ENCODE measurements at regions not wholly inside any gene's neighbourhood (a gene's known extent, or its start where the extent isn't known, plus 50 kb on each side); places are given as distances from the start of the nearest gene placed in this dataset.

DNA sequence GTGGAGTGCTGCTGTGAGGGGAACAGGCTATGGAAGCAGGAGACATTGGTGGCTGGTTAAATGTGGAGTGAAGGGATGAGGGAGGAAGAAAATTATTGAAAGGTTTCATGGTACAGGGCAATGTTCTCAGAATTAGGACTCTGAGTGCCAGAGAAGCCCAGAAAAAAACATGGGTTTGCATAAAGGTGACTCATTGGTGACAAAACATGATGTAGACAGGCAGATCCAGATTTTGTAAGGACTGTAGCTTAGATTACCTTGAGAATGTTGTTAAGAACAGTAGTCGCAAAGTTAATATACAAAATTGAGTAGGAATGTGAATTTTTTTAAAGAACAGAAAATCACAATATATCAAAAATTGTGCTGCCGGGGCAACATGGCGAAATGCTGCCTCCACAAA, 134.9 kb upstream of the ZNF438 start:
- TF ChIP-seq, protein P1, sequence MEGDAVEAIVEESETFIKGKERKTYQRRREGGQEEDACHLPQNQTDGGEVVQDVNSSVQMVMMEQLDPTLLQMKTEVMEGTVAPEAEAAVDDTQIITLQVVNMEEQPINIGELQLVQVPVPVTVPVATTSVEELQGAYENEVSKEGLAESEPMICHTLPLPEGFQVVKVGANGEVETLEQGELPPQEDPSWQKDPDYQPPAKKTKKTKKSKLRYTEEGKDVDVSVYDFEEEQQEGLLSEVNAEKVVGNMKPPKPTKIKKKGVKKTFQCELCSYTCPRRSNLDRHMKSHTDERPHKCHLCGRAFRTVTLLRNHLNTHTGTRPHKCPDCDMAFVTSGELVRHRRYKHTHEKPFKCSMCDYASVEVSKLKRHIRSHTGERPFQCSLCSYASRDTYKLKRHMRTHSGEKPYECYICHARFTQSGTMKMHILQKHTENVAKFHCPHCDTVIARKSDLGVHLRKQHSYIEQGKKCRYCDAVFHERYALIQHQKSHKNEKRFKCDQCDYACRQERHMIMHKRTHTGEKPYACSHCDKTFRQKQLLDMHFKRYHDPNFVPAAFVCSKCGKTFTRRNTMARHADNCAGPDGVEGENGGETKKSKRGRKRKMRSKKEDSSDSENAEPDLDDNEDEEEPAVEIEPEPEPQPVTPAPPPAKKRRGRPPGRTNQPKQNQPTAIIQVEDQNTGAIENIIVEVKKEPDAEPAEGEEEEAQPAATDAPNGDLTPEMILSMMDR (IDR thresholded peaks at IDR 0.05) = no peak
- no peak for TF ChIP-seq POLR2A (IDR thresholded peaks at IDR 0.05)

All from adrenal gland (tissue), 5 donors.